RPMI8226 (cell line): ENCODE measurements at regions not wholly inside any gene's neighbourhood (a gene's known extent, or its start where the extent isn't known, plus 50 kb on each side); places are given as distances from the start of the nearest gene placed in this dataset.
"Not testable (repeated sequence)": the region's sequence is repeated elsewhere in the genome, so short reads cannot be mapped to it uniquely, and the experiment has no call there.

Source experiments
- DNase-seq: peaks from one replicate; pipeline ENCODE4 v3.0.0-alpha.2; 2015

GRCh38 chr2:226116346-226116745, 683.3 kb downstream of the IRS1 start:
- no peak for DNase-seq

- DNase-seq = no peak
These were observed 683.8 kb downstream of the IRS1 start for GRCh38 chr2:226115832-226116200.

DNA sequence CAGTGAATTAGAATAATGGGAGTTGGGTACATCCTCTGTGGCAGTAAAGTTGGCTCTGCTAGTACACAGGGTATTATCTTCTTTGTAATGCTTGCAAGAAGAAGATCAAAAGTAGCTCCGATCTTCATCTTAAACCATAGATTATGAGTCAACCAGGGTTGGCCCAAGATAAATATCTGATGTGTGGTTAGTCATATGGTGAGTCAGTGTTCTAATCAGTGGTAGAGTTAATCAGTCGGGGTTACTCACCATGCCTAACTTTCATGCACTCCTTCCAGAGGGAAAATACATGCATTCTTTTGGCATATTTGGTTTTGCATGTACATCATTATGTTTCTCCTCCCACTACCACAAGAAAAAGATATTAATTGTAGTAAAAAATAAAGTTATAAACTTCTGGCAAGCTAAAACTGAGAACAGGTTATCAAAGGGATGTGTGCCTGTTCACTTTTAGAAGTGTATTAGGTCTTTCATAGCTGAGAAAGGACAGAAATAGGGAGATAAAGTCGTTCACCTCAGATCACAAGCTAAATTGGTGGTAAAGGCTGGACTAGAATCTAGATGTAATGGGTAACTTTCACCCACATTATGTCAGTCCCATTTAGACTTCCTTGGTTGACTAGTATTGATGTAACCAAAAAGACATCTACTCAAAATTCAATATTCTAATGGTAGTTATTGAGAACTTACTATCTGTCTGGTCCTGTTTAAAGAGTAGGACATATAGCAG, 684.4 kb downstream of the IRS1 start:
- DNase-seq = no peak

GRCh38 chr2:226114436-226114835, 685.2 kb downstream of the IRS1 start:
- DNase-seq = no peak

DNA sequence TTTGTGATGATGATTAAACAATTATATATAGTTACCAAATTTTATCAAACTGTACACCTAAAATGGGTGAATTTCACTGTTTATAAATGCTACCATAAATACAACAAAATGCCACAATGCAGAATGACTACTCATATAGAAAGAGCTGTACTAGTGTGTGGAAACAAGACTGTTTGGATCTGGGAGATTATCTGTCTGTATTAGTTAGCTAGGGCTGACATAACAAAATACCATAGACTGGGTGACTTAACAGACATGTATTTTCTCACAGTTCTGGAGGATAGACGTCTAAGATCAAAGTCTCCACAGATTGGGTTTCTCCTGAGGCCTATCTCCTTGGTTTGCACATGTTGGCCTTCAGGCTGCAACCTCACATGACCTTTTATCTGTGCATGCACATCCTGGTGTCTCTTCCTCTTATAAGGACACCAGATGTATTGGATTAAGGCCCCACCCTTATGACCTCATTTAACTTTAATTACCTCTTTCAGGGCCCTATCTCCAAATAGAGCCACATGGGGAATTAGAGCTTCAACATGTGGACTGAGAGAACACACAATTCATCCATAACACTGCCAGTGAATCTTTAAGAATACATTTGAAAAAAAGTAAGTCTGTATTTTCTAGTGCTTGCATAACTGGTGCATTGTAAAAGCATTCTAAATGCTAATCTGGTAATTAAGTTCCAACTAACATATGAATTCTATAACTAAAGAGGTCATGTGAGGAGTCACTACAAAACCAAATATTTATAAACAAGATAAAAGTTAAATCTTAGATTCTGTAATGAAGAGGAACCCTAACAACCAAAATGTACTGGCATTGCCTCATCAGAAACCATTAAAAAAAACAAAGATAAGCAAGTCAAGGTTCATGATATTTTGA, 699.6 kb downstream of the NYAP2 start:
- DNase-seq = no peak

DNA sequence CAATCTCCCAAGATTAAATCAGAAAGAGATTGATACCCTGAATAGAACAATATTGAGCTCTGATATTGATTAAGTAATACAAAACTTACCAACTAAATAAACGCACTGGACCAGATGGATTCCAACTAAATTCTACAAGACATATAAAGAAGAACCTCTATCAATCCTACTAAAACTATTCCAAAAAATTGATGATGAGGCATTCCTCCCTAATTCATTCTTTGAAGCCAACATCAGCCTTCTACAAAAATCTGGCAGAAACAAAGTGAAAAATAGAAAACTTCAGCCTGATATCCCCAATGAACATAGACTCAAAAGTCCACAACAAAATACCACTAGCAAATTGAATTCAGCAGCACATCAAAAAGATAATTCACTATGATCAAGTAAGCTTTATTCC, 695.5 kb downstream of the NYAP2 start:
- no peak for DNase-seq

DNA sequence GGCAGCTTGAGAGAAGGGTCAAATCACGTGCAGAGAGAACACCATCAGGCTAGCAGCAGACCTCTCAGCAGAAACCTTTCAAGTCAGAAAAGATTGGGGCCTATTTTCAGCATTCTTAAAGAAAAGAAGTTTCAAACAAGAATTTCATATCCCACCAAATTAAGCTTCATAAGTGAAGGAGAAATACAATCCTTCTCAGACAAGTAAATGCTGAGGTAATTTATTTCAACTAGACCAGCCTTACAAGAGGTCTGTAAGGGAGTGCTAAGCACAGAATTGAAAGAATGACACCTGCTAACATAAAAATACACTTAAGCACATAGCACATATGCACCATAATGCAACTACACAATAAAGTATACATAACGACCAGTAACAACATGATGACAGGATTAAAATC, 693.9 kb downstream of the NYAP2 start:
- DNase-seq = no peak

DNA sequence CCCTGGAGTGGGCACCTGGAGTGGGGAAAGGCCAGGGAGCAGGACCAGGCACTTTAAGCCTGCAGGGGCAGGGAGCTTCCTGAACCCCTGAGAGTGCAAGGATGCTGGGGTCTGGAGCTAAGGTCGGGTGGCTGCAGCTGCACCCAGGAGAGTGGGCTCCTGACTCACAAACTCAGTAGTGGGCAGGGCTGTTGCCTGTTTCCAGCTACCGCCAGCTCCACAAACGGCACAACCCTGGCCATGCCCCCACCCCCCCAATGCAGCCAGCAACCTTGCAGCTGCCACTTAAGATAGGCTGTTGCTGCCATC, 688.8 kb downstream of the NYAP2 start:
- DNase-seq = no peak

GRCh38 chr2:226087505-226088365, 688.2 kb downstream of the NYAP2 start:
- no peak for DNase-seq

DNA sequence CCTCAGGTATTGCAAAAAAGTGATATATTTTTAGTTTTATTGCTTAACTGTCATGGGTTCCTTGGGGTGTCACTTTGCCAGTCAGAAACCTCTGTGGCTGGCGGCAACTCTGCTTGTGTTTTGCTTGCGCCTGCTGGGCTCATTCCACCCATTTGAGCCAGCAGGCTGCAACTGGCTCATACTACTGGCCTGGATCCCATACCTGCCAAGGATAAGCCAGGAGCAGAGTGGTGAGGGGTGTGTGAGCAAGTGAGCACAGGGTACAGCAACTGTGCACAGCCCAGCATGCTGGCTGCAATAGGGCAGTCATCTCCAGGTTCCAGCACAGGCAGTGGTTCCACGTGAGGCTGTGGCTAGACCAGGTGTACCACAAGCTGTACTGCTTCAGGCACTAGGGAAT, 687.5 kb downstream of the NYAP2 start:
- no peak for DNase-seq

DNA sequence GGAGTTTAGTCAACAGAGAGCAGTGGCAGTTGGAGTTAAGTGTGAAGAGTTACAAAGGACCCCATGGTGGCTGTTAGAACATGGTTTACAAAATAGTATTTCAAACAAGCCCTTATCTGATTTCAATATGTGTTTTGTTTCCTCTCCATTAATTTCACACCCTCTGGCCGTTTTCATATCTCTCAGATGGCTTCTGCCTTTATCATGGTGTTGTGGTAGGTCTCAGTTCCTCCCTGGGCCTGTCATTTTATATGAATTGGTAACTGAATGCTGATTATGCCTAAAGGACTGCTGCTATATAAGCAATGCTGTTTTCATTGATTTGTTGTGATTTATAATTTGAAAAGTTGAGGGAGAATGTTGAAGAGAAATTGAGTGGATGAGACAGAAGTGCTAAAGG, 686.7 kb downstream of the NYAP2 start:
- no peak for DNase-seq

GRCh38 chr2:226085425-226085824, 685.9 kb downstream of the NYAP2 start:
- not testable (repeated sequence) for DNase-seq

DNA sequence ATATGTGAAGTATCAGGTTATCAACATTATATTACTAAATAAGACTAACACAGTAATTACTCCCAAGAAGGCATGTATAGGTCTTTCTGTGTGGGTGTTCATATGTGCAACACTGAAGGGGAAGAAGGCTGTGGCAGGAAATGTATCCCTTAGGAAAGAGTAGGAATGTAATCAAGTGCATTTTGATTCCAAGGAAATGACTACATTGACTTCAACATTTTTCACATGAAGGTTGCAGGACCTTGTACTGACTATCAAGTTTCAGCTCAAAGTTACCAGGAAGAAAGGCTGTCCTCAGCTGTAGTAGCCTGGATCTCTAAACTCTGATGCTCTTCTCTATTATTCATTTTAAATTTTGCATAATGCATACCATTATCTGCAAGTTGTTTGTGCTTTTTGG, 680.8 kb downstream of the NYAP2 start:
- DNase-seq = no peak

DNA sequence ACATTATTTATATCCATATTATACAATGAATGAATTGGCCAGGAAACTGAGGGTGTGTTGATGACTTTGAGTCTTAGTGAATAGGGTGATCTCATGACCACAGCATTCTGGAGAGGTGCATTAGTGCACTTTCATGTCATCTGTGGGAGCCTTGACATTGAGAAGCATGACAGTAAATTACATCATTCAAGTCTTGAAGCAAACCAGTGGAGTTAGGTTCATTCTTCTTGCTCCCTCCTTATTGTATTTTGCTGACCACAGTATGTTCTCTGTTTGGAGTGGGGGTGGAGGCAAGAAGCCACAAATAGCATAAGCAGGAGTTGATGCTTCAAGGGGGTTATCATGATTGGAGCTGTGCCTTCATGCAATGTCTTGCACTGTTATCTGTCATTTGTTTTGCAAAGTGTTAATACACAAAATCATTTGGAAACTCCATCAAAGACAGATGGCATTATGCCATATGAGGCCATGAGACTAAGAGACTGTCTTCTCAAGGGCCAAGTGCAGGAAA, 680.2 kb downstream of the NYAP2 start:
- no peak for DNase-seq

DNA sequence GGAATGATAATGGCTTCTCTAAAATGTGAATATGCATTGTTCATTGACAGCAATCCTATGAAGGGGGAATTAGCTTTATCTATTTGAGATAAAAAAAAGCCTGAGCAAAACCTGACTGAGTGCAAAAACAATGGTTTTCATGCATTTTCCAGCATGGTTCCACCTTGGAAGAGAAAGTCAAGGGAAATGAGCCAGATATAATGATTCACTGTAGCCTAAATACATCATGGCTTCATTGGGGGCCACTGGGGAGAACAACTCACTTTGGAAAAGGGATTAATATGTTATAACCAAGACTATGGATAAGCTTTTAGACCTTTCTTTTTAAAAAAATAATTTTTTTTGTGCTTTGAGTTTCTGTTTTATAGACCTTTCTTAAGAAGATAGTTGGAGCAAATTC, 679.7 kb downstream of the NYAP2 start:
- DNase-seq = no peak

GRCh38 chr2:226078666-226079065, 679.2 kb downstream of the NYAP2 start:
- DNase-seq = no peak

GRCh38 chr2:226077841-226078240, 678.3 kb downstream of the NYAP2 start:
- no peak for DNase-seq

GRCh38 chr2:226077031-226077430, 677.5 kb downstream of the NYAP2 start:
- DNase-seq = no peak

- DNase-seq = no peak
These were observed 677.0 kb downstream of the NYAP2 start for GRCh38 chr2:226076529-226076928.

DNA sequence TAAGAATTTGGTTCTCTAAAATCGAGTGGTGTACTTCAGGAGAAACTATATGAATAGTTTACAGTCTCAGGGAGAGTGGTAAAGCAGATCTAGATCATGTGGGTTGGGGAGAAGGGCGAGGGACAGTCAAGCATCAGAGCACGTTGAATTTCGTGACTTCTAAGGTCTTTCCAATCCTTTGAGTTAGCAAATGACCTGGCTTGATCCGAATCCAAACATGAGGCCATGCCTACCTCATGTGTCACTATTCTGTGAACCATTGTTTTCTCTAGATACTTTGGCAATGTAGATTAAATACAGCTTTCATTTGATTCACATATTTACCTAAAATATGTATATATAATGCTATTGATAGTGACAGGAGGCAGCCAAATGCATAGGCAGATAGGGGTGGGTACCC, 674.9 kb downstream of the NYAP2 start:
- DNase-seq = no peak

DNA sequence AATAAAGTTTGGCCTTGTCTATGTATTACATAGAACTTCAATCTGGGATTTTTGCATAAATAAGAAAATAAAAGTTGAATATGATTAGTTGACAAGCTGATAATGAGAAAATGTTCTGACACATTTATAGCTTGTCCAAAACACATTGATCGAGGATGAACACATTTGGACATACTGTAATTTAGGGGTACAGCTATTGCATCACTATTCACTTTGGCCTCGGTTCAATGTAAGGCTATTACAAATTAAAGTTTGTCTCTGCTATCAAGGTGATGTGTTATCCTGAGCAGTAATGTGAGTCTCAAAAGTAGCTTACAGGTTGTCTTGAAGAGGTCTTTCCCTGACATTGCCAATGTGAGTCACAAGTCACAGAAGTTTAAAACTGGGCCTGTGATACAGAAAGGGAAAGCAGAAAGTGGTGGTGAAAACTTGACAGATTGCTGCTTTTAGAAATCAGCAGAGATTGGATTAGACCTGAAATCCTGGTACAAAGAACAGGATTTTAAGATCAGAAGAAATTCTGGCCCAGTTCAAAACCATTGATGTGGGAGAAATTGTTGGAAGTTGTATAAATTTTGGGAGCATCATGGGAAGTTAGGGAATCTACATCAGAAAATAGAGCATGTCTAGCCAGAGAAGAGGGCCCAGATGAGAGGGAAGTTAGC, 674.1 kb downstream of the NYAP2 start:
- DNase-seq = no peak

- no peak for DNase-seq
These were observed 667.4 kb downstream of the NYAP2 start for GRCh38 chr2:226066873-226067272.

- DNase-seq = no peak
These were observed 666.9 kb downstream of the NYAP2 start for GRCh38 chr2:226066391-226066790.
